Right cardiac atrium (tissue), 5 donors: ENCODE measurements at regions not wholly inside any gene's neighbourhood (a gene's known extent, or its start where the extent isn't known, plus 50 kb on each side); places are given as distances from the start of the nearest gene placed in this dataset.

Experiments used
- ATAC-seq, 2 donors: fragments of 200-7000 bp; cut with Tn5 transposase; one replicate each; pipeline versions ENCODE4 v1.8.0 to v1.9.1; 2020; ENCODE audit warnings: moderate library complexity in 2 of 2, mild to moderate bottlenecking in 1 of 2
- DNase-seq, 3 donors: peaks; one replicate each; pipeline ENCODE4 v3.0.0-alpha.2; 2020
- H3K27ac ChIP-seq: one replicate; pipeline ENCODE4 v1.5.1; 2013; ENCODE audit warnings: mild to moderate bottlenecking, low read length, control low read depth, moderate library complexity
- H3K27me3 ChIP-seq: one replicate; pipeline ENCODE4 v1.6.1; 2013; ENCODE audit not compliant: control insufficient read depth, insufficient read depth
- H3K4me1 ChIP-seq: one replicate; pipeline ENCODE4 v1.6.1; 2013; ENCODE audit warnings: low read length; ENCODE audit not compliant: control insufficient read depth, insufficient read depth
- H3K4me3 ChIP-seq: one replicate; pipeline ENCODE4 v1.5.1; 2013; ENCODE audit warnings: low read length, control low read depth
- H3K9me3 ChIP-seq: one replicate; pipeline ENCODE4 v1.6.1; 2013; ENCODE audit warnings: low read length; ENCODE audit not compliant: control insufficient read depth
- WGBS: extraction: QIAGEN DNeasy Blood & Tissue Kit; methylation state at CpG from one replicate; pipeline ENCODE4 v1.1.7; 2013; 5-methylcytosine and 5-hydroxymethylcytosine counted together
- intact Hi-C, 4 donors: fragments of 100-400 bp; cut with DNase I; formaldehyde crosslinking; loops; one replicate each; pipeline versions ENCODE4 v1.11.0 to v1.14.0; 2022 to 2023
- donor health status: healthy with polysubstance abuse.
- donor health status: DM: no; HTN: yes; CAD: no.
- donor health status: DM: no; HTN: no; CAD: no.
- donor health status: DM: no; HTN: yes; CAD: no; lungs with severe emphysema.
- donor health status: DM: yes; HTN: yes; CAD: no.

- H3K27ac ChIP-seq: no peak overlapping the region
- DNase-seq (no peak), ATAC-seq (no peak)
- no peaks in the 10 kb centered on the region for H3K9me3 ChIP-seq
- H3K4me3 ChIP-seq: no peak overlapping the region
- intact Hi-C loops: no loop called here
- no peaks in the 10 kb centered on the region for H3K27me3 ChIP-seq
- no peaks in the 10 kb centered on the region for H3K4me1 ChIP-seq
- WGBS: 56% methylated on average over 2 of the region's 2 CpGs
These were observed 206.7 kb upstream of the IGFBP3 start for GRCh38 chr7:46127814-46128213.

GRCh38 chr7:46126675-46127300 is 205.7 kb upstream of the IGFBP3 start:
- H3K27ac ChIP-seq: no peak overlapping the region

GRCh38 chr7:46123756-46124343 is 202.8 kb upstream of the IGFBP3 start:
- intact Hi-C loops: no loop called here
- no peak for DNase-seq
- H3K27me3 ChIP-seq: no peaks in the 10 kb centered on the region
- no peaks in the 10 kb centered on the region for H3K9me3 ChIP-seq
- WGBS: 96% methylated on average over 3 of the region's 3 CpGs
- H3K27ac ChIP-seq: no peak overlapping the region
- H3K4me1 ChIP-seq: no peaks in the 10 kb centered on the region
- no peak for ATAC-seq
- H3K4me3 ChIP-seq: no peak overlapping the region

More at GRCh38 chr7:46126675-46127300, 205.7 kb upstream of the IGFBP3 start:
- no peaks in the 10 kb centered on the region for H3K4me1 ChIP-seq
- no peaks in the 10 kb centered on the region for H3K9me3 ChIP-seq
- H3K27me3 ChIP-seq: no peaks in the 10 kb centered on the region
- ATAC-seq: no peak
- intact Hi-C loops: no loop called here
- WGBS: 97% methylated on average over 2 of the region's 2 CpGs
- DNase-seq: no peak
- no peak overlapping the region for H3K4me3 ChIP-seq

GRCh38 chr7:46115410-46115809 is 194.3 kb upstream of the IGFBP3 start:
- H3K9me3 ChIP-seq: no peaks in the 10 kb centered on the region
- WGBS: 49% methylated on average over 3 of the region's 3 CpGs
- intact Hi-C loops: no loop called here
- DNase-seq: no peak
- H3K27me3 ChIP-seq: no peaks in the 10 kb centered on the region
- H3K4me1 ChIP-seq: no peaks in the 10 kb centered on the region
- no peak overlapping the region for H3K4me3 ChIP-seq
- no peak for ATAC-seq
- no peak overlapping the region for H3K27ac ChIP-seq

- WGBS: 77% methylated on average over 4 of the region's 4 CpGs
- no peak overlapping the region for H3K27ac ChIP-seq
These were observed 188.4 kb upstream of the IGFBP3 start for GRCh38 chr7:46109437-46109836.

GRCh38 chr7:46108272-46108671 is 187.2 kb upstream of the IGFBP3 start:
- H3K4me3 ChIP-seq: no peak overlapping the region
- no peaks in the 10 kb centered on the region for H3K9me3 ChIP-seq
- no peaks in the 10 kb centered on the region for H3K27me3 ChIP-seq
- ATAC-seq (no peak), DNase-seq (no peak)
- intact Hi-C loops: no loop called here
- WGBS: 84% methylated on average over 7 of the region's 7 CpGs
- H3K27ac ChIP-seq: no peak overlapping the region
- no peaks in the 10 kb centered on the region for H3K4me1 ChIP-seq

More at GRCh38 chr7:46109437-46109836, 188.4 kb upstream of the IGFBP3 start:
- H3K4me3 ChIP-seq: no peak overlapping the region
- ATAC-seq: no peak
- no peaks in the 10 kb centered on the region for H3K9me3 ChIP-seq
- intact Hi-C loops: no loop called here
- no peak for DNase-seq
- no peaks in the 10 kb centered on the region for H3K27me3 ChIP-seq
- H3K4me1 ChIP-seq: no peaks in the 10 kb centered on the region

GRCh38 chr7:46107610-46108217 is 186.6 kb upstream of the IGFBP3 start:
- no peaks in the 10 kb centered on the region for H3K4me1 ChIP-seq
- H3K9me3 ChIP-seq: no peaks in the 10 kb centered on the region
- H3K27ac ChIP-seq: no peak overlapping the region
- 82% methylated on average over 7 of the region's 7 CpGs for WGBS
- peak in 1 of 3 donors; percentile 14 for DNase-seq
- no peak for ATAC-seq
- intact Hi-C loops: no loop called here
- no peaks in the 10 kb centered on the region for H3K27me3 ChIP-seq
- no peak overlapping the region for H3K4me3 ChIP-seq

- intact Hi-C loops: no loop called here
- no peak for DNase-seq
- Histone ChIP-seq H3K27ac (no peak overlapping the region), H3K4me1 (no peaks in the 10 kb centered on the region), H3K27me3 (no peaks in the 10 kb centered on the region), H3K4me3 (no peak overlapping the region), H3K9me3 (no peaks in the 10 kb centered on the region)
- WGBS: 89% methylated on average over 1 of the region's 1 CpG
- ATAC-seq: no peak
These were observed 179.4 kb upstream of the IGFBP3 start for GRCh38 chr7:46100521-46100920.

- WGBS: 27% methylated on average over 1 of the region's 1 CpG
- no peak overlapping the region for H3K4me3 ChIP-seq
- no peaks in the 10 kb centered on the region for H3K27me3 ChIP-seq
- DNase-seq: no peak
- no peak overlapping the region for H3K27ac ChIP-seq
- H3K9me3 ChIP-seq: no peaks in the 10 kb centered on the region
- intact Hi-C loops: no loop called here
- no peaks in the 10 kb centered on the region for H3K4me1 ChIP-seq
- no peak for ATAC-seq
These were observed 178.0 kb upstream of the IGFBP3 start for GRCh38 chr7:46099076-46099475.

GRCh38 chr7:46091071-46091470 is 170.0 kb upstream of the IGFBP3 start:
- no peak overlapping the region for H3K27ac ChIP-seq
- no peaks in the 10 kb centered on the region for H3K27me3 ChIP-seq
- H3K4me1 ChIP-seq: no peaks in the 10 kb centered on the region
- no peak for DNase-seq
- no peak overlapping the region for H3K4me3 ChIP-seq
- WGBS: 80% methylated on average over 1 of the region's 1 CpG
- no peak for ATAC-seq
- H3K9me3 ChIP-seq: no peaks in the 10 kb centered on the region
- intact Hi-C loops: no loop called here

- Histone ChIP-seq H3K4me1 (no peaks in the 10 kb centered on the region), H3K9me3 (no peaks in the 10 kb centered on the region), H3K4me3 (no peak overlapping the region), H3K27ac (no peak overlapping the region), H3K27me3 (no peaks in the 10 kb centered on the region)
- no peak for ATAC-seq
- DNase-seq: no peak
- intact Hi-C loops: no loop called here
- WGBS: 91% methylated on average over 1 of the region's 1 CpG
These were observed 168.2 kb upstream of the IGFBP3 start for GRCh38 chr7:46089281-46089680.
